ENCODE measurements at regions not wholly inside any gene's neighbourhood (a gene's known extent, or its start where the extent isn't known, plus 50 kb on each side); places are given as distances from the start of the nearest gene placed in this dataset.

DNA sequence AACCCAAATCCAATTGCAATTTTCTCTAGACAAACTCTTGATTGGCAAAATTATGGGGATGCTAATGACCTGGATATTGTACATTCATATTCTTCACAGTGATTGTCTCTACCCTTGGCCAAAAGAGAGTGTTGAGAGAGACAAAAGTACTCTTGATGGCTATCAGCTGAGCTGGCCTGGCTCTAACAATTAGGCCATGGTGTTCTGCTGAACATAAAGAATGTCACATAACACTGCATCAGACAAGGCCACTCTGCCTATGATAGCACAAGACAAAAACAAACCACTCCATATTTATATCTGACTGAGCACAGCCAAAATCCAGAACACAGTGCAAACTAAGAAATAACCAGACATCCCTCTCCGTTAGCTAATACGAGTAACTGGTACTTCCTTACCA, 101.7 kb downstream of the ADAMTS1 start:
- in situ Hi-C loops (cut with MboI; ENCODE audit: low sequenced_read_pairs), result no loop called here

DNA sequence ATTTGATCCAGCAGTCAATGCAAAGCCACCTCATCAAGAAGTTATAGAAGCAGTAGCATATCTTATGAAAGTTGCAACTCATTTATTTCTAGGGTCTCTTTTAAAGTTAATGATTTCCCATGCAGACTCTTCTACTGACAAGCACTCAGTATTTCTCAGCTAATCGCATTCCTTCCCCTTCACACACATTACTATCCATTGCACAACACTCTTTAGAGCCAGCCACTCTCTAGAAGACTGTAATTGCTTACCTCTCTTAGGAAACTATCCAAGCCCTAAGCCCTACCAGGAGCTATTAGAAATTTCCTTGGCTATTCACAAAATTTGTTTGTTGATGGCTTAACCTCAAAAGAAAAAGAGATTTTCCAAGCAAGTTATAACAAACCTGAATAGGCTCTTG, 106.0 kb downstream of the ADAMTS1 start:
- in situ Hi-C loops (cut with MboI; ENCODE audit: low sequenced_read_pairs), result no loop called here

- in situ Hi-C loops (cut with MboI; ENCODE audit: low sequenced_read_pairs), result no loop called here
Observed at GRCh38 chr21:26736449-26736848, 108.8 kb downstream of the ADAMTS1 start.

- in situ Hi-C loops (cut with MboI; ENCODE audit: low sequenced_read_pairs), result no loop called here
Observed at GRCh38 chr21:26732432-26733221, 112.6 kb downstream of the ADAMTS1 start.

GRCh38 chr21:26719750-26720149, 125.5 kb downstream of the ADAMTS1 start:
- in situ Hi-C loops (cut with MboI; ENCODE audit: low sequenced_read_pairs), result loop anchor here (25.0 kb wide), 2 partner anchors 832 to 1107 kb away; partner anchors contain the start of gene MRPL39

DNA sequence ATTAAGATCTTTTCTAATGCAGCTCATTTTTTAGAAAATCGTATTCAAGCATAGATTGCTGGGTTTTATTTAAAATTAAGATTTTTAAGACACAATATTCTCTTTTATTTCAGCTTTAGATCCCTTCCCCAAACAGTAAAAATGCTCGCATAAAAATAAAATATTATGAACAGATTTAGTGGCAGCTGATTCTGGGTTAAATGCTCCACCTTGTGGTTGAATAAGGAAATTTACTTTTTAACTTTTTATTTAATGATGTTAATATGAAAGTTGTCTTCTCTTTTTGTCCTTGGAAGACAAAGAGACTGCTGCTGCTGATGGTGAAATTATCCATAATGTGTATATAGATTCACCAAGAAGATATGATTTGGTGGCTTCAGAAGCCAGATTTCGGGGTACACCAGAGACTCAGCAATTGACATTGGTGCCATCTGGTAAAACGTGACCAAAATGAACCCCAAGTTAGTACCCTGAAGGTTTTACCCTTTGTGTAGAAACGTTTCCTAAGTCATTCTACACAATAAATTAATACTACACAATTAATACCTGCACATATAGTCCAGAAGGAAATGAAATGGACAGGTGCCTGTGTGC, 128.0 kb downstream of the ADAMTS1 start:
- in situ Hi-C loops (cut with MboI; ENCODE audit: low sequenced_read_pairs), result loop anchor here (25.0 kb wide), 2 partner anchors 830 to 1105 kb away; partner anchors contain the start of gene MRPL39

- in situ Hi-C loops (cut with MboI; ENCODE audit: low sequenced_read_pairs), result loop anchor here (25.0 kb wide), 2 partner anchors 829 to 1104 kb away; partner anchors contain the start of gene MRPL39
Observed at GRCh38 chr21:26715878-26716506, 129.2 kb downstream of the ADAMTS1 start.

- in situ Hi-C loops (cut with MboI; ENCODE audit: low sequenced_read_pairs), result loop anchor here (25.0 kb wide), 2 partner anchors 828 to 1103 kb away; partner anchors contain the start of gene MRPL39
Observed at GRCh38 chr21:26715116-26715515, 130.1 kb downstream of the ADAMTS1 start.

DNA sequence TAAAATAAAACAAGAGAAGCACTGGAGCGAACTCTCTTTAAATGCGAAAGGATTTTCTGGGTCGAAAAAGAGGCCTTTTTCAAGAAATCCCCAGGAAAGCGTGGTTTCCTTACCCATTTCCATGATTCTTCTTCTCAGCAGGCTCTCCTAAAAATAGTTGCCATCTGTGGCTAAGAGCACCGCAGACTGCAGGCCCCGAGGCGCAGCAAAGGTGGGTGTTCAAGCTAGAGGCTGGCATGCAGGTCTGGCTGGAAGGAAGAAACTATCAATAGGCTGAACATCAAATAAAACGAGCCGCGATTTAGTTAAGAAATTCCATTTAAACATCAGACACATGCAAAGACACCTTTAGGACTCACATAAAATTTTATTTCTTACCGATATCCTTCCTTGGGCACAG, 135.1 kb downstream of the ADAMTS1 start:
- in situ Hi-C loops (cut with MboI; ENCODE audit: low sequenced_read_pairs), result loop anchor here (25.0 kb wide), 2 partner anchors 823 to 1098 kb away; partner anchors contain the start of gene MRPL39

- in situ Hi-C loops (cut with MboI; ENCODE audit: low sequenced_read_pairs), result loop anchor here (25.0 kb wide), 2 partner anchors 822 to 1097 kb away; partner anchors contain the start of gene MRPL39
Observed at GRCh38 chr21:26709090-26709489, 136.0 kb upstream of the CYYR1 start.

DNA sequence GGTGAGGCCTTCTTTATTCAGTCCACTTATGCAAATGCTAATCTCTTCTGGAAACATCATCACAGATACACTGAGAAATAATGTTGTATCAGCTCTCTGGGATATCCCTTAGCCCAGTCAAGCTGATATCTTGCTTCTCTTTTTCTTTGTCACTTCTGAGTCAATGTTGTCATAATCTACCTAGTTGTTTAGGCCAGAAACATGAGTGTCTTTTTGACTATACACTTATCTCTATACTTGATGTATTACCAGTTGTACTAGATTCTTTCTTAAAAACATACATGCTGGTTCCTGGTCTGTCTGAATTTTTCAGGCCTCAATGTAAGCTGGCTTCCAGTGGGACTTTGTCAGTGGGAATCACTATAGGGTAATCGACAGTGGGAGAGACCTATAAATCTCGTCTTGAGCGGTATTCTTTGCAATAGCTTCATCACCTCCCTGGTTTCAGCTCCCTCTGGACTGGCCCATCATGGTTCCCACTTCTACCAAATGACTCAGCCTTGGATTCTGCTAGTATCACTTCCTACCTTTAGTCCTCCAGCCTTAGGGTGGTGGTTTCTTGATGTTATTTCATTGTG, 135.2 kb upstream of the CYYR1 start:
- in situ Hi-C loops (cut with MboI; ENCODE audit: low sequenced_read_pairs), result loop anchor here (25.0 kb wide), 2 partner anchors 821 to 1096 kb away; partner anchors contain the start of gene MRPL39

GRCh38 chr21:26707246-26707645, 134.2 kb upstream of the CYYR1 start:
- in situ Hi-C loops (cut with MboI; ENCODE audit: low sequenced_read_pairs), result loop anchor here (25.0 kb wide), 2 partner anchors 820 to 1095 kb away; partner anchors contain the start of gene MRPL39

GRCh38 chr21:26698416-26698815, 125.3 kb upstream of the CYYR1 start:
- in situ Hi-C loops (cut with MboI; ENCODE audit: low sequenced_read_pairs), result no loop called here

DNA sequence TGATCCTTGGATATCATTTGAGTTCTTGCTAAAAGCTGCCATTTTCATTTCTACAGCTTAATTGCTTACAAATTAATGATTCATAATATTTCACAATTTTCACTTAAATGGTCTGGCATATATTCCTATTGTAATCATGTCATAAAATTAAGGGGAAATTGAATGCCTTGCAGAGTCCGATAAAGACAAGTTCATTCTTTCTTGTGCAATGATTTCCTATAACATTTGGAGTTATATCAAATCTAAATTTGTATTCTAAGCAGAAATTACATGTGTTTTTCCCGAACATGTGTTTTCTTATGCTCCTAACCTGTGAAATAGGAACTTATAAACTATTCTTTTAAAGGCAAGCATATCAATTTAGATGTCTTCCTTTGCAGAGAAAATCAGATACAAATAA, 118.3 kb upstream of the CYYR1 start:
- in situ Hi-C loops (cut with MboI; ENCODE audit: low sequenced_read_pairs), result no loop called here

DNA sequence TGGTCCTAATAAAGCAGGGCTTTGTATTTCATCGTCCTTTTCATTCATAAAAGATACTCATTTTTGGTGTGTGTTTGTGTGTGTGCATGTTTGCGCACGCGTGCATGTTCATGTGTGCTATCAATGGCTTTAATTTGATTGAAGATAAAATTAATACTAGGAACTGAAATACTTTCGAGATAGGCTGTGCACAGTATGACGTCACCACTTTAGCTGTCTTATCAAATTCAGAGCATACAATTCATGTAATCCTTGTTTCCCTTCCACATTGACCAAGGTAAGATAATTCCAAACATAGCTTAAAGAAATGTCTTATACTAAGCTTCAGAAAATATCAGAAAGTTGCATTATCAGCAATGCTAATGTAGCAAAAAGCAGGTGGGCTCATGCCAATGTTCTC, 113.6 kb upstream of the CYYR1 start:
- in situ Hi-C loops (cut with MboI; ENCODE audit: low sequenced_read_pairs), result no loop called here

DNA sequence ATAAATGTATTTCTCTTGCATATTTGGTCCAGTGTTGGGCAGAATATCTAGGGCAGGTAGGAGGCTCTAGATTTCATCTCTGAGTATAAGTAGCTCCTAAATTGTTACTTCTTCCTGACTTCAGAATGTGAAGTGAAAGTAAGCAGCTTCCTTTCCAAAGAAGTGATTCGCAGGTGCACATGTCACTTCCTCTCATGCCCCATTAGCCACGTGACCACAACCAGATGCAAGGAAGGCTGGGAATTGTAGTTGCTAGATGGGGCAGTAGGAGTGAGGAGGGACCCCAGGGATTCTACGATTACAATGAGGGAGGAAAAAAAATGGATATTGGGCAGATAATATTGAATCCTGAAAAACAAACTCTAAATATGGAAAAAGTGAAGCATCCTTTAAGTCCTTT, 113.2 kb upstream of the CYYR1 start:
- in situ Hi-C loops (cut with MboI; ENCODE audit: low sequenced_read_pairs), result no loop called here

- in situ Hi-C loops (cut with MboI; ENCODE audit: low sequenced_read_pairs), result no loop called here
Observed at GRCh38 chr21:26684889-26685288, 111.8 kb upstream of the CYYR1 start.

DNA sequence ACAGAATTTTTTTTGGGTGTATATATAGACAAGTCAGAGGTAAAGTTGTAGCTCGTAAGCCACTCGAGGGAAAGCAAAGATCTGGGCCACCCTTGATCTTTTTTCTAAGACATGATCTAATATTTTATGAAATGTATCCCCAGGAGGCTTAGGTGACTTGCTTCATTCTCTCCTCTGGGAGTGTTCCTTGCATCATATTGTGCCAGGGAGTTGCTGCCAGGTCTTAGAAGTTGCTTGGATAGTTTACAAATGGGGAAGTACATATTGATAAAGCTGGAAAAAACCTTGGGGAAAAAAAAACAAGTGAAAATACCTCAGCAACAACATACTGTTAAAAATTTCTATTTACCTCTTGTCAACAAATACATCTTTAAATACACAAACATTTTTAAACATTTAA, 110.9 kb upstream of the CYYR1 start:
- in situ Hi-C loops (cut with MboI; ENCODE audit: low sequenced_read_pairs), result no loop called here

- in situ Hi-C loops (cut with MboI; ENCODE audit: low sequenced_read_pairs), result no loop called here
Observed at GRCh38 chr21:26679284-26679683, 106.2 kb upstream of the CYYR1 start.

GRCh38 chr21:26674323-26674722, 101.2 kb upstream of the CYYR1 start:
- in situ Hi-C loops (cut with MboI; ENCODE audit: low sequenced_read_pairs), result no loop called here

- in situ Hi-C loops (cut with MboI; ENCODE audit: low sequenced_read_pairs), result no loop called here
Observed at GRCh38 chr21:26669215-26669764, 96.2 kb upstream of the CYYR1 start.
